HFF-Myc (cell line): ENCODE measurements at regions not wholly inside any gene's neighbourhood (a gene's known extent, or its start where the extent isn't known, plus 50 kb on each side); places are given as distances from the start of the nearest gene placed in this dataset.

Experiments used
- DNase-seq: peaks from one replicate; pipeline ENCODE4 v3.0.0-alpha.2; 2011; ENCODE audit warnings: low read depth; ENCODE audit errors: extremely low read depth
- H3K4me3 ChIP-seq: replicated peaks from 2 replicates; pipeline ENCODE4 v1.5.1; 2011; ENCODE audit warnings: low read depth, mild to moderate bottlenecking, control low read depth, low read length
- CTCF ChIP-seq: IDR thresholded peaks from 2 replicates; pipeline ENCODE4 v1.5.1; 2012; ENCODE audit warnings: mild to moderate bottlenecking, low read depth, low read length, control low read depth; ENCODE audit errors: missing control alignments

- TF ChIP-seq CTCF: no peak
- no peak for DNase-seq
- H3K4me3 ChIP-seq: no peak overlapping the region
These were observed 66.9 kb upstream of the C15orf39 start for GRCh38 chr15:75134748-75135147.

GRCh38 chr15:75136118-75136517, 65.6 kb upstream of the C15orf39 start:
- H3K4me3 ChIP-seq: no peak overlapping the region
- no peak for TF ChIP-seq CTCF
- DNase-seq: no peak

GRCh38 chr15:75136758-75137157, 64.9 kb upstream of the C15orf39 start:
- no peak overlapping the region for H3K4me3 ChIP-seq
- no peak for DNase-seq
- no peak for TF ChIP-seq CTCF

GRCh38 chr15:75138016-75138999, 63.4 kb upstream of the C15orf39 start:
- no peak for DNase-seq
- no peak for TF ChIP-seq CTCF
- no peak overlapping the region for H3K4me3 ChIP-seq

- DNase-seq: no peak
- TF ChIP-seq CTCF: no peak
- no peak overlapping the region for H3K4me3 ChIP-seq
These were observed 61.4 kb upstream of the C15orf39 start for GRCh38 chr15:75140080-75140879.

GRCh38 chr15:75142499-75142898, 59.2 kb upstream of the C15orf39 start:
- no peak for DNase-seq
- TF ChIP-seq CTCF: no peak
- no peak overlapping the region for H3K4me3 ChIP-seq
